GM13977 (cell line): ENCODE measurements at regions not wholly inside any gene's neighbourhood (a gene's known extent, or its start where the extent isn't known, plus 50 kb on each side); places are given as distances from the start of the nearest gene placed in this dataset.

ENCODE experiments used
- DNase-seq: peaks from one replicate; pipeline ENCODE4 v3.0.0; 2012; ENCODE audit warnings: low spot score
- CTCF ChIP-seq: IDR thresholded peaks from 2 replicates; pipeline ENCODE4 v1.5.1; 2012; ENCODE audit warnings: mild to moderate bottlenecking, control low read depth; ENCODE audit not compliant: insufficient read depth; ENCODE audit errors: extremely low read depth, missing control alignments
- in situ Hi-C: fragments of 300-500 bp; cut with MboI; formaldehyde crosslinking; loops from one replicate; pipeline ENCODE4 v1.12.0; 2022; ENCODE audit warnings: low sequenced_read_pairs, low pct_unique_long_range_greater_than_20kb, mixed read lengths, inconsistent platforms; ENCODE audit not compliant: unreplicated experiment

- DNase-seq: no peak
- in situ Hi-C loops: no loop called here
- TF ChIP-seq CTCF: no peak
Observed at GRCh38 chr11:112320668-112321067, 60.0 kb upstream of the PLET1 start.

GRCh38 chr11:112321501-112322172 is 61.0 kb upstream of the PLET1 start:
- DNase-seq: no peak
- TF ChIP-seq CTCF: no peak
- in situ Hi-C loops: no loop called here

- TF ChIP-seq CTCF: no peak
- no peak for DNase-seq
- in situ Hi-C loops: no loop called here
Observed at GRCh38 chr11:112322173-112322790, 61.6 kb upstream of the PLET1 start.

GRCh38 chr11:112334381-112334780 is 73.7 kb upstream of the PLET1 start:
- no peak for DNase-seq
- in situ Hi-C loops: no loop called here
- TF ChIP-seq CTCF: no peak

- in situ Hi-C loops: no loop called here
- TF ChIP-seq CTCF: no peak
- DNase-seq: no peak
Observed at GRCh38 chr11:112336356-112336886, 75.8 kb upstream of the PLET1 start.

- no peak for TF ChIP-seq CTCF
- DNase-seq: no peak
- in situ Hi-C loops: no loop called here
Observed at GRCh38 chr11:112339566-112339965, 78.9 kb upstream of the PLET1 start.
